Kidney tubule cell (primary cell): ENCODE measurements at regions not wholly inside any gene's neighbourhood (a gene's known extent, or its start where the extent isn't known, plus 50 kb on each side); places are given as distances from the start of the nearest gene placed in this dataset.
A peak's percentile ranks its signal among the peaks of the same experiment; 100 is the strongest.

Experiments used
- DNase-seq: peaks from one replicate; pipeline ENCODE4 v3.0.0-alpha.2; 2018; ENCODE audit warnings: low spot score

DNA sequence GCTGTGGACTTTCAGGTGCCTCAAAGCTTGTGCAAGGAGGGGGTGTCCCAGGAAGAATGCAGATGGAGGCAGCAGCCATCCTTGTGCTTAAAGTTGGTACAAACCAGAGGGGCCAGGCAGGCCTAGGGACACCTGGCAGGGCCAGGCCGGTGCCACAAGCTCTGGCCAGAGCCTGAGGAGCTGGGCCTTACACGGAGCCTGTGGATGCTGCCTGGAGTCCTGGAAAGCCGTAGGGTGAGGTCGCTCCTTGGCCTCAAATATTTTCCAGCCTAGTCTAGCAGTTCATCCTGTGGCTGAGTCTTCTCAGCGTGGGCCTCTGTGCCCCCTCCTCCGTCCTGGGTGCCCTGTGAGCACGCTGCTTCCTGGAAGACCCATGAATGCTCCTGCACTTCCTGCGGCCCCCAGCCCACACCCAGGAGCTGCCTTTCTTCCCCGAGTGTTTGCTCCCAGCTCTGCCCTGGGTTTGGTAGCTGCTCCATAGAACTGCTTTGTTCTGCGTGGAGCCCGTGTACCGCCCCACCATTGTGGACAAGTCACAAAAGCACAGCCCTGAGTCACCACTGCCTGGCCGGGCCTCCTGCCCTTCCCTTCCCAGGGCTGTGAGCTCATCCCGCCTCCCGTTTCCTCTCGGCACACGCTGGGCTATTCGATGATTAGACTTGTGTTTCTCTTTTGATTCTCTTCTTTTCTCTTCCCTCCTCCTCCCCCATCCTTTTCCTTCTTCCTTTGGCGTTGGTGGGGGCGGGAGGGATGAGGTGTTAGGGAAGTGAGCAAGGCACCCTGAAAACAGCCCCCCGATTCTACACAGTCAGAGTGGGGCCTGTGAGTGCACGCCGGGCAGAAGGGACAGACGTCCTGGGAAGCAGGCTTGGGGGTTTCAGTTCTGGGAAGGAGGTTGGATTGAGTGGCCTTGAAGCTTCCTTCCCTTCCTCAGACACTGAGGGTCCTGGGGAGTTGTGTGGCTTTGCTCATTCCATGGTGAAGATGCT lies 73.2 kb upstream of the SHH start:
- peak; percentile 38 for DNase-seq

- no peak for DNase-seq
These were observed 72.2 kb upstream of the SHH start for GRCh38 chr7:155884225-155885166.

DNA sequence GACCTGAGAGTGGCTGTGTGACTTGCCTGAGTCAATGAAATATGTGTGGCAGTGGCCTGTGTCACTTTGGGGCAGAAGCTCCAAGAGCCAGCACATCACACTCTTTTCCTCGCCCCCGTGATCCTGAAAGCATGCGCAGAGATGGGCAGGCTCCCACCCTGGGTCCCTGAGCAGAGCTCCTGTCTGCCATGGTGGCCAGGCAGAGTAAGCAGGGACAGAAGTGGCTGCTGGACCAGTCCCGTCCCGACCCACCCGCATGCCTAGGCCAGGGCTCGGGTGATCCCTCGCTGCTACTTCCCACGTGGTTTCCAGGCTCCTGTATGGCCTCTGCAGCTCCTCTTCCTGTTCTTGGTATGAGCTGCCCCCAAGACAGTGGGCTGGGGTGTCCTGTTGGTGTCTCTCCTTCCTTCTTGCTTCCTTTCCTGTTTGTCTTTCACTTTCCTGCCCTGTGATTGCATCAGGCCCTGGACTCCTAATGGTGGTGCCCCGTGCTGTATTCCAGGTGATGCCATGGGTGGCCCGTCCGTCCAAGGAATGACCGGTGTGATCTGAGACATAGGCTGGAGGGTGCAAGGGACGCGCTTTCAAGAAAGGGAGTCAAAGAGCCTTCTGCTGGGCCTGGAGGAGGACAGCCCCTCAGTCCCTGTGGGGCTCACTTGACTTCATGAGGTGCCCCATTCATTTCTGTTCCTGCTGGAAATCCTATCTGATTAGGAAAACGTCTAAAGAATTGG lies 71.4 kb upstream of the SHH start:
- no peak for DNase-seq

- no peak for DNase-seq
These were observed 70.3 kb upstream of the SHH start for GRCh38 chr7:155882596-155882995.

GRCh38 chr7:155881471-155882350 lies 69.4 kb upstream of the SHH start:
- no peak for DNase-seq

DNA sequence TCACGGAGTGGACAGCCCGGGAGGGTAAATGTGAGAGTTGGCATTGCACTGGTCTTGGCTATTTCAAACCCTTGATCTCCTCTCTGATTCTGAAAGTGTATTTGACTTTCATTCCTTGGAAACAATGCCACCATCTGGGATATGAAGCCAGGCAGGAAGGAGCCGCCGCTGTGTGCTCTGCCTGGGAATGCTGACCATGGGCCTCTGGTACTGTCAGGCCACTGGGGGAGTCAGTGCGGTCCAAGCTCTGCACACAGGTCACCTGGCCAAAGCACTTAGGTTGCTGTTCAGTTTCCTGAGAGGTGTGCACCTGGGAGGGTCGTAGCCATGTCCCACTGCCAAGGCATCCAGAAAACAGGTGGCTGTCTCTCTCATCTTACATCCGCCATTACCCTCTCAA lies 68.5 kb upstream of the SHH start:
- DNase-seq = no peak

GRCh38 chr7:155879592-155879991 lies 67.3 kb upstream of the SHH start:
- no peak for DNase-seq

DNA sequence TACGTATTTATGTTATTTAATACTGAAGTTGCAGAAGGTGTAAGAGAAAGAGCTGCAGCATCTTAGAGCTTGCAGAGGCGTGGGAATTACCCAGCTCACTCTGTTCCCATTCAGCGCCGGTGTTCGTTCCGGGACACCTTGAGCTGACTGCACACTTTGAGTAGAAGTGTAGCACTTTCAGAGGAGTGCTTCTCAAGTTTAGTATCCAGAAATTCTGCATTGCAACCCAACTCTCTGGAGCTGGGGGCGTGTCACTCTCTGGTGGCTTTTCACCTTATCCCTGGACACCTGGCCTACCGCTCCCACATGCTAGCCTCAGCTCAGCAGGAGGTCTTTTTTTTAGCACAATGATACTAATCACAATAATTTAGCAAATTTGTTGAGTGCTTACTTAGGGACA lies 66.4 kb upstream of the SHH start:
- no peak for DNase-seq

DNA sequence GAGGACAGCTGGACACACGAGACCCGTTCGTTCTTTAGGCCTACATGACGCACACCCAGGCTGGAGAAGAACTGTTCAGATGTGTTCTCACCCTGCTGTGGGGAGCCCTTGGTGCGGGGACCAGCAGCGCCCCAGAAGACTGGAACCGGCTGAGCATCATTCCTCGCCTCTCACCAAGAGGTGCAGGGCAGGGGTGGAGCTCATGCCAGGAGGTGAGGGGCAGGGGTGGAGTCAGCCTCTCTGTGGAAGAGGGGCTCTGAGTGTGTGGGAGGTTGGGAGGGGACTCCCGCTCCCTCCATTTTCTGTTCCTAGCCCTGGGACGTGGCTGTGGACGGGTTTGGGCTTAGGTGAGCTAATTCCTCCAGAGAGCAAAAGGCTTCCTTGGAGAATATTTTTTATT lies 66.0 kb upstream of the SHH start:
- no peak for DNase-seq

GRCh38 chr7:155877167-155877566 lies 64.9 kb upstream of the SHH start:
- no peak for DNase-seq

DNA sequence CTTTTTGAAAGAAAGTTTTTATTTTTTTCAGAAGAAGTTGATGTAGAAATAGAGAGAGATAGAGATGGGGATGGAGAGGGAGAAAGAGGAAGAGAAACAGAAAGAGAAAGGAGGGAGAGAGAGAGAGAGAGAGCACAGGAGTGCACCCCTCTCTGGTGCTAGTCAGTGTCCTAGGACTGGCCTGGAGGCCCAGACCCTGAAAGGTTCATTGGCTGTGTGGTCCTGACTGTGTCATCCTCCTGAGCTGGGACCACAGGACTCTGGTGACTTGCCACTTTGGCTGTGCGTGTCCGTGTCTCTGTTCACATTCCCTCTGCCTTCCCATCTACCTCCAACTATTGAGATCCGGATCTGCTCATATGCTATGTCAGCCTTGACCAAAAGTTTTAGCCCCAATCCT lies 62.1 kb upstream of the SHH start:
- DNase-seq = no peak

GRCh38 chr7:155874010-155874409 lies 61.7 kb upstream of the SHH start:
- no peak for DNase-seq

DNA sequence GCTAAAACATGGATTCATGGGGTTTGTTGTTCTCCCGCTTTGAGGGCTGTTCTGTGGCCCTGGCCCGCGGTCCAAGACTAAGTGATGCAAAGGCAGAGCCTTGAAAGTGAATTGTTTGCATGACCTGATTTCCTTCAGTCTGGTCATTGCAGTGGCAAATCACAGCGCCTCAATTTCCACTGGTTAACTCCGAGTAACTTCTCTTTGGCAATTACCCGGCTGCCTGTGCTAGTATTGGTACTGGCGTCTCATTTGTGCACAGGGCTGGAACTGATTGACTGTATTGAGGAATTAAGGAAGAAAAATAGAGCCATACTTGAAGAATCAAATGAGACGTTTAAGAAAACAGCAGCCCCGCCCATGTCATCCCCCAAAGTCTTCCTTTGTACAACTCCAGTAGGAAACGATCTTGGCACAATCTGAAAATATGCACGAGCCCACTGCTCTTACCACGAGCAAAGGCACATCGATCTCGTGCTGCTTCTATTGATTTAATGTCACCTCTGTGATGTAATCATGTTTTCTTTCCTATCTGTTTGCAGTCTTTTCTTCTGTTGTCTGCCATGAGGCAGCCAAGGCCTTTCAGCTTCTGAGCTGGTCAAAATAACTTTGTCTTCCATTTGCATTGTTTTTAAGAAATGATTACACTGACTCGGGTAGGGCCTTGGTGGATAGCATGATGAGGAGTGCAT lies 60.6 kb upstream of the SHH start:
- no peak for DNase-seq

DNA sequence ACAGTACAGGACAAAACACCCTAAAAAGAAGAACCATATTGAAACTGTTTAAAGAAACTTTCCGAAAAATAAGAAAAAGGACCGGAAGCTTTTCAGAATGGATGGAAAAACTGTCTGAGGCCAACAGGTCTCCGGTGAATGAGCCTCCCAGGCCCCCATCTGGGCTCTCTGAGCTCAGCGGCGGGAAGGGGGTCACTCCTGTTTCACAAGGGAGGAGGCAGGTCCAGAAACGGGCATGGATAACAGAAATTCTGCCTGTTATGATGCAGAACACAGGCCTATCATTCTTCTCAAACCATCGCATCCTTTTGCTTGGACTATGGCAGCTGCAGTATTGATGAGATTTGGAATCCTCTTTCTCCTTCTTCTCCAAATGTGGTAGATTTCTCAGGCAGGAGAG lies 58.9 kb upstream of the SHH start:
- no peak for DNase-seq

GRCh38 chr7:155870334-155871180 lies 58.3 kb upstream of the SHH start:
- DNase-seq = no peak

DNA sequence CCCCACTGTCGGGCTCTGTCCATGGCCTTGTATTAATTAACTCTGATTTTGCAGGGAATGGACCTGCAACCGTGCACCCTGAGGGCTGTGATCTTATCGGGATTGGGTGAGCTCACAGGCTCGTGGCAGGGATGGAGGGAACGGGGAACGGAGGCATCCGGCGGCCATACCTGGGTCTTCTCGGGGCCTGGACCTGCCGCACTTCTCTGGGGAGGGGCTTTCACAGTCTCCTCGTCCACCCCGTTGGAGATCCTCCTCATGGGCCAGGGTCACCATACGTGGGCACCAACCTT lies 57.5 kb upstream of the SHH start:
- DNase-seq = no peak

DNA sequence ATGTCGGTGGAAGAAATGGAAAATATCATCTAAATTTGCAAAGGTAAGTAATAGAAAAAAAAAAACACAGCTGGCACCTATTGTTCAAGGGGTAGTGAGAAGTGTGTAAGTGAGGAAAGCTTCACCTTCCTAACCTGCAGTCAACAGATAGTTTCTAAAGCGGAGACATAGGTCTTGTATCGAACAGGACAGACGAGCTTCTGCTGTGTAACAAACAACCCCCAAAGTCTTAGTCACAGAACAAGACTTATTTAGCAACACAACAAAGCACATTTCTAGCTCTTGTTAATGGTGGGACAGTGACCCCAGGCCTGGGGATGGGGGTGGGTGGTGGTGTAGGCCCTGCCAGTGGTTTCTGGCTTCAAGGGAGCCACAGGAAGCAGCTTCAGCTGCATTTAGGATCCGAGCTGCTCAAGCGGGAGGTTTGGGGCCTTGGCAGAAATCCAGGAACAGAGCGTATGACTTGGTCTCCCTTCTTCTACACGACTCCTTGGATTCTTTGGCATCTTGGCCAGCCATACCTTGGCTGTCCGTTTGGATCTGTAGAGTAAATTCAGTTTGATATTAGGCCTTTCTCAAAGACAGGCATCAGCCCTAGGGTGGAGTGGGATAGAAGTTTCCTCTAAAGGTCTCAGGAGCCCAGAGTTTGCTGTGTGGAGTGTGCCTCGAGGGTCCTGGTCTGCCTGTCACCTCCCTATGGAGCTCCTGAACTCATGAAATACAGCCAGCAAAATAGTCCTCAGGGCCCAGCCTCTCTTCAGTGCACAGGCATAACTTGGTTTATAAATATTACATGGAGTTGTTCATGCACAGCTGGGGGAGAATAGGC lies 56.9 kb upstream of the SHH start:
- no peak for DNase-seq

DNA sequence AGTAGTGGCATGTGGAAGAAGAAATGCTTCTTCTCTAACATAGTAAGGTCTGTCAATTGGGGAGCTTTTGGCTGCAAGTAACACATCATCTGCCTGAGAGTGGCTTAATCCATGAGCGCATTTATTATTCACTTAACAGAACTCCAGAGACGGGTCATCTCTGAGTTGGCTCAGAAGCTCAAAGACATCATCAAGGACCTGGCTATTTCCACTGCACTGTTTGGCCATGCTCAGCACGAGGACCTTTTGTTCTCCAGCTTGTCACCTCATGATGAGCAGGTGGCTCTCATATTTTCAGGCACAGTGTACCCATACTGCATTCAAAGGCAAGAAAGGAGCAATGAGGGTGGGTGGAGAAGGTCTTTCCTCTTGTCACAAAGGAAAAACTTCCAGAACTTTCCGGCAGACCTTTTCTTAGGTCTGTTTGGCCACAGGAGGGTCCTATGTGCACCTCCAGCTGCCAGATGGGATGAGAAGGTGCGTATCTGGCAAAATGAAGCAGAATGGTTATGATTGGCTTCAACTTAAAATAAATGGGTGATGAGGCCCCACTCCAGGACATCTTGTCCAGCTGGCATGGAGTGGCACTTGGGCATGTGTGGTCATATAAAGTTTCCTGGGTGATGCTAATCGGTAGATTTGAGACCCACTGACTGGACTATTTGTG lies 55.6 kb upstream of the SHH start:
- DNase-seq = no peak
